OCI-LY1 (cell line): ENCODE measurements at regions not wholly inside any gene's neighbourhood (a gene's known extent, or its start where the extent isn't known, plus 50 kb on each side); places are given as distances from the start of the nearest gene placed in this dataset.

Experiments used
- CTCF ChIP-seq: fragments of 200-600 bp; sonication (generic), shearing (Covaris generic); IDR thresholded peaks from 2 replicates; pipeline ENCODE4 v1.5.1; 2017; ENCODE audit warnings: mild to moderate bottlenecking, antibody characterized with exemption, low read length, moderate library complexity, mixed read lengths
- EZH2 ChIP-seq: fragments of 200-600 bp; sonication (generic), shearing (Covaris generic); IDR thresholded peaks from 2 replicates; pipeline ENCODE4 v1.8.0; 2017; ENCODE audit warnings: borderline replicate concordance, mixed run types, mild to moderate bottlenecking, antibody characterized with exemption, low read length, moderate library complexity, mixed read lengths

DNA sequence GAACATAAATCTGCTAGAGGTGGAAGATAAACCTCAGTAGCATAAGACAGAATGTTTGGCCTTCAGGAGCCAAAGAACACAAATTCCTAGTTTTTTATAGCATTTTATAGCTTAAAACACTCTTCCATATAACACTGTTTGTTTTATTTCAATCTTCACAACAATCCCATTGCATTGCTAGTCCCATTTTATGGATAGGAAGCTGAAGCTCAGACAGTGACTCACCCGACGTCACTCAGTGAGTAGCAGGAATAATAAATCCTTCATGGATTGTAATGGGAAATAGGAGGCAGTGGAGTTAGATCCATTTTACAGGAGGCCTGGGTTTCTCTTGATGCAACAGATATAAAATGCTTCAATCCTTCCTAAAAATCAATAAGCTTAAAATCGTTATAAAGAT lies 217.5 kb downstream of the RAB28 start:
- no peak for TF ChIP-seq CTCF
- TF ChIP-seq EZH2: no peak
